BLaER1 treated with 17β-estradiol and CSF1 and Interleukin-3, amounts not matched to agents 10 nM and 100 nM (cell line): ENCODE measurements at regions not wholly inside any gene's neighbourhood (a gene's known extent, or its start where the extent isn't known, plus 50 kb on each side); places are given as distances from the start of the nearest gene placed in this dataset.
A peak's percentile ranks its signal among the peaks of the same experiment; 100 is the strongest.
"Not testable (repeated sequence)": the region's sequence is repeated elsewhere in the genome, so short reads cannot be mapped to it uniquely, and the experiment has no call there.

Source experiments
- H3K27ac ChIP-seq, 11 experiments: shearing (Covaris generic); formaldehyde crosslinking; 2 replicates each; pipeline ENCODE4 v1.8.1; 2022
- H3K27me3 ChIP-seq, 11 experiments: shearing (Covaris generic); formaldehyde crosslinking; 2 replicates each; pipeline ENCODE4 v1.8.1; 2022
- H3K36me3 ChIP-seq, 11 experiments: shearing (Covaris generic); formaldehyde crosslinking; 2 replicates each; pipeline ENCODE4 v1.8.1; 2022
- H3K4me1 ChIP-seq, 10 experiments: shearing (Covaris generic); formaldehyde crosslinking; 2 replicates each; pipeline ENCODE4 v1.8.1; 2022
- H3K4me2 ChIP-seq, 11 experiments: shearing (Covaris generic); formaldehyde crosslinking; 2 replicates each; pipeline ENCODE4 v1.8.1; 2022
- H3K4me3 ChIP-seq, 10 experiments: shearing (Covaris generic); formaldehyde crosslinking; 2 replicates each; pipeline ENCODE4 v1.8.1; 2022
- H3K9ac ChIP-seq, 11 experiments: shearing (Covaris generic); formaldehyde crosslinking; 2 replicates each; pipeline ENCODE4 v1.8.1; 2022
- H3K9me3 ChIP-seq, 11 experiments: shearing (Covaris generic); formaldehyde crosslinking; replicated peaks in 1 of 11; 2 replicates each; pipeline ENCODE4 v1.8.1; 2022
- H4K20me1 ChIP-seq, 11 experiments: shearing (Covaris generic); formaldehyde crosslinking; 2 replicates each; pipeline ENCODE4 v1.8.1; 2022
- Cebpa-rat ChIP-seq, 11 experiments: shearing (Covaris generic); IDR thresholded peaks; 2 replicates each; pipeline ENCODE4 v1.8.1; 2022

GRCh38 chr16:27600381-27600780 is 50.4 kb downstream of the KATNIP start:
- no peak overlapping the region for H3K27ac ChIP-seq
- H3K36me3 ChIP-seq = peaks cover 0 to 25% (median 0%) of the 10 kb centered on the region in 11 experiments; a peak in 2 of 22 replicates
- H3K4me3 ChIP-seq = no peak overlapping the region
- H3K4me2 ChIP-seq = no peak overlapping the region
- no peaks in the 10 kb centered on the region for H3K27me3 ChIP-seq
- H4K20me1 ChIP-seq = peaks cover 0 to 23% (median 0%) of the 10 kb centered on the region in 11 experiments; a peak in 4 of 22 replicates
- no peak overlapping the region for H3K9ac ChIP-seq
- H3K4me1 ChIP-seq = no peaks in the 10 kb centered on the region; a peak in 1 of 20 replicates
- H3K9me3 ChIP-seq = no peaks in the 10 kb centered on the region
- TF ChIP-seq Cebpa-rat (IDR thresholded peaks at IDR 0.05) = no peak

- Histone ChIP-seq H3K27me3 (no peaks in the 10 kb centered on the region), H3K9ac (no peak overlapping the region), H3K36me3 (peaks cover 0 to 29% (median 0%) of the 10 kb centered on the region in 11 experiments; a peak in 4 of 22 replicates), H3K27ac (no peak overlapping the region), H3K4me2 (no peak overlapping the region), H3K4me1 (no peaks in the 10 kb centered on the region), H4K20me1 (peaks cover 0 to 15% (median 0%) of the 10 kb centered on the region in 11 experiments; a peak in 4 of 22 replicates), H3K9me3 (no peaks in the 10 kb centered on the region), H3K4me3 (no peak overlapping the region)
- TF ChIP-seq Cebpa-rat (IDR thresholded peaks at IDR 0.05) = no peak
Observed at GRCh38 chr16:27602103-27602502, 52.2 kb downstream of the KATNIP start.

DNA sequence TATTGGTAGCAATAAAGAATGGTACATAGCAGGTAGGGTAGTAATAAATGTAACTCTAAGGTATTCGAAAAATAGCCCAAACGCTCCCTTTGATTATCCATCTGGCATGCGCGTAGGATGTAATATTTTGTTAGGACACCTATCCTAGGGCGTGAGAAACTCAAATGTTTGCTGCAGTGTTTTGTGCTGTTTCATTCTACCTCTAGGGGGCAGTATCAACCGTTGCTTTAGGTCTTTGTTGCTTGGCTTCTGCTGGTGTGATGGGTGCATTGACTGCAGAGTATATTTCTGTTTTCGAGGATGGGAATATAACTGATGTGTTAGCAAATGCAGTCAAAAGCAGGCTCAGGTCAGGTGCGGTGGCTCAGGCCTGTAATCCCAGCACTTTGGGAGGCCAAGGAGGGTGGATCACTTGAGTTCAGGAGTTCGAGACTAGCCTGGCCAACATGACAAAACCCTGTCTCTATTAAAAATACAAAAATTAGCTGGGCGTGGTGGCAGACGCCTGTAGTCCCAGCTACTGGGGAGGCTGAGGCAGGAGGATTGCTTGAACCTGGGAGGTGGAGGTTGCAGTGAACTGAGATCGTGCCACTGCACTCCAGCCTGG is 55.7 kb downstream of the KATNIP start:
- H4K20me1 ChIP-seq, H3K4me2 ChIP-seq, H3K4me3 ChIP-seq, H3K27me3 ChIP-seq, H3K9me3 ChIP-seq, H3K4me1 ChIP-seq, H3K27ac ChIP-seq, H3K9ac ChIP-seq: not testable (repeated sequence)
- H3K36me3 ChIP-seq = peaks cover 0 to 23% (median 0%) of the 10 kb centered on the region in 11 experiments; a peak in 6 of 22 replicates

DNA sequence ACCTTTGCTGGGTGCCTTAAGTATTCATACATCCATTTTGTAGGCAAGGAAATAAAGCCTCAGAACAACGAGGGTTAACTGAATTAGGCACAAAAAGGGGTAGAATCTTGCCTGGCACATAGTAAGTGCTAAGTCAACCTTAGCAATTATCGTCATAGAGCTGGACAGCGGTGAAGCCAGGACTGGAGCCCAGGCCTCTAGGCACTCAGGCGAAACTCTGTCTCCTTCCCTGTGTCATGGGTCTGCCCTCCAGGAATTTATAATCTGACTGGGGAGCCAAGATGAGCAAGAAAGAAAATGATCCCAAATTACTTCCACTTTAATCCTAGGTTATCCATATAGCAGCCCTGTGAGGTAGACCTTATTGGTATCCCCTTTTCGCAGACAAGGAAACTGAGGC is 61.4 kb downstream of the KATNIP start:
- Histone ChIP-seq H3K9ac (no peak overlapping the region), H4K20me1 (peaks cover 0 to 9% (median 0%) of the 10 kb centered on the region in 11 experiments; a peak in 3 of 22 replicates), H3K9me3 (no peaks in the 10 kb centered on the region), H3K27me3 (no peaks in the 10 kb centered on the region), H3K27ac (no peak overlapping the region), H3K4me1 (peaks cover 0 to 19% (median 13%) of the 10 kb centered on the region in 10 experiments; a peak in 14 of 20 replicates), H3K4me2 (no peak overlapping the region), H3K36me3 (peaks cover 0 to 23% (median 0%) of the 10 kb centered on the region in 11 experiments; a peak in 6 of 22 replicates), H3K4me3 (no peak overlapping the region)
- TF ChIP-seq Cebpa-rat (IDR thresholded peaks at IDR 0.05) = no peak

GRCh38 chr16:27613238-27613791 is 63.4 kb downstream of the KATNIP start:
- no peaks in the 10 kb centered on the region for H3K9me3 ChIP-seq
- H3K27me3 ChIP-seq = no peaks in the 10 kb centered on the region
- peaks cover 0 to 14% (median 0%) of the 10 kb centered on the region in 11 experiments; a peak in 4 of 22 replicates for H3K36me3 ChIP-seq
- H4K20me1 ChIP-seq = peaks cover 0 to 9% (median 0%) of the 10 kb centered on the region in 11 experiments; a peak in 2 of 22 replicates
- peaks cover 0 to 24% (median 16%) of the 10 kb centered on the region in 10 experiments; a peak in 14 of 20 replicates for H3K4me1 ChIP-seq
- no peak overlapping the region for H3K4me3 ChIP-seq
- H3K27ac ChIP-seq = no peak overlapping the region
- no peak overlapping the region for H3K9ac ChIP-seq
- no peak for TF ChIP-seq Cebpa-rat (IDR thresholded peaks at IDR 0.05)
- H3K4me2 ChIP-seq = peak overlapping the region in 8 of 11 experiments; percentile 12 to 76 (median 53); a peak in 15 of 22 replicates

- H4K20me1 ChIP-seq = peaks cover 0 to 9% (median 0%) of the 10 kb centered on the region in 11 experiments; a peak in 2 of 22 replicates
- H3K27ac ChIP-seq = no peak overlapping the region
- no peak for TF ChIP-seq Cebpa-rat (IDR thresholded peaks at IDR 0.05)
- H3K4me1 ChIP-seq = peaks cover 0 to 28% (median 14%) of the 10 kb centered on the region in 10 experiments; a peak in 14 of 20 replicates
- 0 out of 22 replicates have a peak, but pooled peaks cover 0 to 5% (median 0%) of the 10 kb centered on the region in 11 experiments for H3K9me3 ChIP-seq
- H3K27me3 ChIP-seq = no peaks in the 10 kb centered on the region
- peak overlapping the region in 4 of 11 experiments; percentile 2 to 22 (median 4); a peak in 2 of 22 replicates for H3K4me2 ChIP-seq
- no peak overlapping the region for H3K4me3 ChIP-seq
- peaks cover 0 to 48% (median 3%) of the 10 kb centered on the region in 11 experiments; a peak in 7 of 22 replicates for H3K36me3 ChIP-seq
- no peak overlapping the region for H3K9ac ChIP-seq
Observed at GRCh38 chr16:27617665-27618064, 67.7 kb downstream of the KATNIP start.

DNA sequence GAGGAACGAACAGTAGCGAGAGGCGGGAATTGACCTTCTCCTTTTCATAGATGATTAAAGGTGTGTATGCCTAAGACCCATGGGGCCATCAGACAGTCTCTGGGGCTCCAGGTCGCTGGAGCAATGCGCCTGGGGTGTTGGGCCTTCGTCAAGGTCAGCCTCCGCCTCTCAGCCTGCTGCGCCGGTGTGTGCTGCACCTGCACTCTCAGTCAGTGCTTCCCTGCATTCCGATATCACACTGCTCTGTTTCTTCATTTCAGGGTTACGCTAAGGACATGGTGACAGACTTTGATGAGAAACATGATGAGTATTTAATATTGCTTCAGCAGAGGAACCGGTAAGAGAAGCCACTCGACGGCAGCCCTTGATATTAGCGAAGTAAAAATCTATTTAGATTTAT is 68.2 kb downstream of the KATNIP start:
- no peak overlapping the region for H3K4me2 ChIP-seq
- TF ChIP-seq Cebpa-rat (IDR thresholded peaks at IDR 0.05) = no peak
- H3K4me1 ChIP-seq = peaks cover 0 to 23% (median 9%) of the 10 kb centered on the region in 10 experiments; a peak in 13 of 20 replicates
- no peak overlapping the region for H3K9ac ChIP-seq
- H3K9me3 ChIP-seq = 0 out of 22 replicates have a peak, but pooled peaks cover 0 to 5% (median 0%) of the 10 kb centered on the region in 11 experiments
- no peak overlapping the region for H3K4me3 ChIP-seq
- H3K36me3 ChIP-seq = peaks cover 0 to 53% (median 3%) of the 10 kb centered on the region in 11 experiments; a peak in 9 of 22 replicates
- H4K20me1 ChIP-seq = peaks cover 0 to 9% (median 0%) of the 10 kb centered on the region in 11 experiments; a peak in 2 of 22 replicates
- H3K27ac ChIP-seq = no peak overlapping the region
- no peaks in the 10 kb centered on the region for H3K27me3 ChIP-seq

DNA sequence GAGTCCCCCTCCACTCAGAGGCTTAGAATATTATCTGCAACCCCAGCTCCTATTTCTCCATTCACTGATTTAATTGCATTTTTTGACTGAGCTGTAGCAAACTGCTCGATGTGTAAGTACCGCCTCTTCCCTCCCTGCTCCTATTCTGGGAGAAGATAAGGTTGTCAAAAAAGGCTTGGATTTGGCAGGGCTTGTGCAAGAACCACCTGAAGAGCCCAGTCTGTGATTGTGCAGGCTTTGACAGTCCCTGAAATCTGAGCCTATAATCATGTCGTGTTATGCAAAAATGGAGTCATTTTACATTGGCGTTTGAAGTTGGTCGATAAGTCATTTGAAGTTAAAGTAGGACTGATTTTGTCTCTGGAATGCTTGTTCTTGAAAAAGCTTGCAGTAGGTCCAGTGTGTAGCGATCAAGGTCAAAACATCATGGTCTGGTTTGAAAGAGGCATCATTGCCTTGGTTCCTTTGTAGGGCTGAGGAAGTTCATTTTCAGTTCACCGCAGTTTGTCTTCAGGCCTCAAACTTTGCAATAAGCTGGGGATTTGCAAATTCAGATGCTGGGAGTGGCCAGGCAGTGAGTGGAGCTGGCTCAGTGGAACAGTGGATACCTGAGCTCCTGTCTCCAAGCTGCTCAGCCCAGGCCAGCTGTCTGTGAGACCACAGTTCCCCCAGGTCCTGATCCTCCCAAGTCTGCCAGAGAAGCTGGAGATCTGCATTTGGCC is 68.8 kb downstream of the KATNIP start:
- peaks cover 0 to 58% (median 3%) of the 10 kb centered on the region in 11 experiments; a peak in 9 of 22 replicates for H3K36me3 ChIP-seq
- H3K4me3 ChIP-seq = no peak overlapping the region
- peaks cover 0 to 9% (median 0%) of the 10 kb centered on the region in 11 experiments; a peak in 2 of 22 replicates for H4K20me1 ChIP-seq
- peaks cover 0 to 21% (median 9%) of the 10 kb centered on the region in 10 experiments; a peak in 12 of 20 replicates for H3K4me1 ChIP-seq
- no peaks in the 10 kb centered on the region for H3K27me3 ChIP-seq
- H3K9me3 ChIP-seq = 0 out of 22 replicates have a peak, but pooled peaks cover 0 to 5% (median 0%) of the 10 kb centered on the region in 11 experiments
- H3K27ac ChIP-seq = no peak overlapping the region
- H3K4me2 ChIP-seq = no peak overlapping the region
- no peak for TF ChIP-seq Cebpa-rat (IDR thresholded peaks at IDR 0.05)
- H3K9ac ChIP-seq = no peak overlapping the region
